Sigmoid colon (tissue), 4 donors: ENCODE measurements at regions not wholly inside any gene's neighbourhood (a gene's known extent, or its start where the extent isn't known, plus 50 kb on each side); places are given as distances from the start of the nearest gene placed in this dataset.

Experiments used
- CTCF ChIP-seq, 4 experiments: fragments of 450-650 bp in 3 of 4; fragments of 200-600 bp in 1 of 4; IDR thresholded peaks; one replicate each; pipeline ENCODE4 v1.5.1; 2016 to 2019; ENCODE audit warnings: antibody characterized with exemption in 4 of 4, mild to moderate bottlenecking in 3 of 4, moderate library complexity in 2 of 4
- EP300 ChIP-seq, 4 donors: sonication (generic); formaldehyde crosslinking; IDR thresholded peaks; one replicate each; pipeline ENCODE4 v1.6.1; 2017; ENCODE audit warnings: antibody characterized with exemption in 4 of 4
- POLR2A ChIP-seq, 2 donors: fragments of 450-650 bp; IDR thresholded peaks; one replicate each; pipeline ENCODE4 v1.6.1; 2016; ENCODE audit warnings: antibody characterized with exemption in 2 of 2, mild to moderate bottlenecking in 2 of 2, moderate library complexity in 2 of 2
- POLR2AphosphoS5 ChIP-seq, 4 donors: sonication (generic); formaldehyde crosslinking; IDR thresholded peaks; one replicate each; pipeline ENCODE4 v1.6.1; 2017; ENCODE audit warnings: antibody characterized with exemption in 4 of 4

GRCh38 chr1:178581351-178582303 is 68.7 kb downstream of the TEX35 start:
- TF ChIP-seq CTCF (IDR thresholded peaks at IDR 0.05) (no peak), EP300 (IDR thresholded peaks at IDR 0.05) (no peak), POLR2A (IDR thresholded peaks at IDR 0.05) (no peak), POLR2AphosphoS5 (IDR thresholded peaks at IDR 0.05) (no peak)
